Activated T-helper 2 cell treated with anti-CD3 and anti-CD28 coated beads, Interferon-gamma antibody, Interleukin-2, Interleukin-4, amounts not matched to agents 10 μg/mL and 5 μg/mL and 100 μg/mL, durations not matched to agents 14 hours and 24 hours and 36 hours (primary cell): ENCODE measurements at regions not wholly inside any gene's neighbourhood (a gene's known extent, or its start where the extent isn't known, plus 50 kb on each side); places are given as distances from the start of the nearest gene placed in this dataset.

Experiments
- DNase-seq: peaks from one replicate; pipeline ENCODE4 v3.0.0; 2021; ENCODE audit warnings: low spot score
- H3K27ac Mint-ChIP-seq: one replicate; pipeline ENCODE4 v1.8.0; 2021; ENCODE audit warnings: mixed read lengths
- H3K27me3 Mint-ChIP-seq: one replicate; pipeline ENCODE4 v1.8.0; 2021; ENCODE audit warnings: low read depth, mixed read lengths
- H3K36me3 Mint-ChIP-seq: one replicate; pipeline ENCODE4 v1.8.0; 2021; ENCODE audit warnings: low read depth, mixed read lengths
- H3K4me1 Mint-ChIP-seq: one replicate; pipeline ENCODE4 v1.8.0; 2021; ENCODE audit warnings: low read depth, mixed read lengths
- H3K4me3 Mint-ChIP-seq: one replicate; pipeline ENCODE4 v1.8.0; 2021; ENCODE audit warnings: low read depth, mild to moderate bottlenecking, moderate library complexity, mixed read lengths
- H3K9me3 Mint-ChIP-seq: one replicate; pipeline ENCODE4 v1.8.0; 2021; ENCODE audit warnings: mixed read lengths
- intact Hi-C: fragments of 100-400 bp; cut with micrococcal nuclease; formaldehyde crosslinking; loops from one replicate; pipeline ENCODE4 v1.15.1; 2023

DNA sequence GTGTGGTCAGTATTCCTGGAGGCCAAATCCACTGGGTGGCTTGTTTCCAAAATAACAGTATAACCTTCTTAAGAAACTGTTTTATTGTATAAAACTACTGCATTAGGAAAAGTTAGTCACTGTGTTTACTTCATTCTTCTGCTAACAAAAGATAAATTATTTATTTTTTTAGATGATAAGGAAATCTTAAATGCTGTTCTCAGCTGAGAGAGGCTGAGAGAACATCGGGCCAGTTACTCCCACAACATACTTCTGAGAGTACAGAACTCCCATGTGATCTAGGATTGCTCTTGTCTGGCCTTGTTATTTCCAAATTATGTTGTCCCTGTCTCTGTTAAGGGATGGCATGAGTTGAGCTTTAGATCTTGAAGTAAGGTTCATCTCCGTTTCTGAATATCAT, 96.7 kb upstream of the CXADR start:
- Mint-ChIP-seq H3K27me3 (no peaks in the 10 kb centered on the region), H3K27ac (no peak overlapping the region), H3K36me3 (no peaks in the 10 kb centered on the region), H3K4me1 (no peaks in the 10 kb centered on the region), H3K4me3 (no peak overlapping the region), H3K9me3 (no peaks in the 10 kb centered on the region)
- DNase-seq, result no peak
- intact Hi-C loops, result no loop called here

- intact Hi-C loops, result no loop called here
- no peak overlapping the region for H3K27ac Mint-ChIP-seq
- H3K4me1 Mint-ChIP-seq, result no peaks in the 10 kb centered on the region
- no peaks in the 10 kb centered on the region for H3K36me3 Mint-ChIP-seq
- no peaks in the 10 kb centered on the region for H3K9me3 Mint-ChIP-seq
- no peak overlapping the region for H3K4me3 Mint-ChIP-seq
- no peak for DNase-seq
- H3K27me3 Mint-ChIP-seq, result no peaks in the 10 kb centered on the region
These were observed 89.9 kb upstream of the CXADR start for GRCh38 chr21:17422931-17423330.

DNA sequence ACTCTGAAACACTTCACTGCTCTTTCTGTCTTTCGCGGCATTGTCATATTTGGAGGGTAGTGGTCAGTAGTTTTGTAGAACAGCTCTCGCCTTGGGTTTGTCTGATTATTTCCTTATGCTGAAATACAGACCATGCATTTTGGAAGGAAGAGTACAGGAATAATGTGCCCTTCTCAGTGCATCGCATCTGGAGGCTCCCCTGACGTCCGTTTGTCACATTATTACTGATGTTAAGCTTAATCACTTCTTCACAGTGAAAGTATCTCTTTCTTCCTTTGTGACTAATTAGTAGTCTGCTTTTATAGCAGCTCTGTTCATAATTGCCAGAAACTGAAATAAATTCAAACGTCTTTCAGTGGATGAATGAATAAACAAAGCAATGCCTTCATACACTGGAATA, 85.7 kb upstream of the CXADR start:
- H3K4me3 Mint-ChIP-seq, result no peak overlapping the region
- intact Hi-C loops, result no loop called here
- no peak overlapping the region for H3K27ac Mint-ChIP-seq
- no peaks in the 10 kb centered on the region for H3K36me3 Mint-ChIP-seq
- no peaks in the 10 kb centered on the region for H3K27me3 Mint-ChIP-seq
- DNase-seq, result no peak
- no peaks in the 10 kb centered on the region for H3K9me3 Mint-ChIP-seq
- no peaks in the 10 kb centered on the region for H3K4me1 Mint-ChIP-seq

- H3K4me1 Mint-ChIP-seq, result no peaks in the 10 kb centered on the region
- DNase-seq, result no peak
- no peak overlapping the region for H3K27ac Mint-ChIP-seq
- intact Hi-C loops, result no loop called here
- H3K9me3 Mint-ChIP-seq, result no peaks in the 10 kb centered on the region
- H3K36me3 Mint-ChIP-seq, result no peaks in the 10 kb centered on the region
- H3K27me3 Mint-ChIP-seq, result no peaks in the 10 kb centered on the region
- H3K4me3 Mint-ChIP-seq, result no peak overlapping the region
These were observed 84.9 kb upstream of the CXADR start for GRCh38 chr21:17427831-17428483.

DNA sequence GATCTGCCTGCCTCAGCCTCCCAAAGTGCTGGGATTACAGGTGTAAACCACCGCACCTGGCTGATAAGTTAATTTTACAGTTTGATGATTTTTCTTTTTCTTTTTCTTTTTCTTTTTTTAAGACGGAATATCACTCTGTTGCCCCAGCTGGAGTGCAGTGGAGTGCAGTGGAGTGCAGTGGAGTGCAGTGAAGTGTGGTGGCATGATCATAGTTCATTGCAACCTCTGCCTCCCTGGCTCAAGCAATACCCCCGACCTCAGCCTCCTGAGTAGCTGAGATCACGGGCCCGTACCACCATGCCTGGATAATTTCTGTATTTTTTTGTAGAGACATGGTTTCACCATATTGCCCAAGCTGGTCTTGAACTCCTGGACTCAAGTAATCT, 84.4 kb upstream of the CXADR start:
- intact Hi-C loops, result no loop called here
- H3K27me3 Mint-ChIP-seq, result no peaks in the 10 kb centered on the region
- H3K9me3 Mint-ChIP-seq, result no peaks in the 10 kb centered on the region
- no peaks in the 10 kb centered on the region for H3K4me1 Mint-ChIP-seq
- H3K27ac Mint-ChIP-seq, result no peak overlapping the region
- no peak for DNase-seq
- H3K36me3 Mint-ChIP-seq, result no peaks in the 10 kb centered on the region
- H3K4me3 Mint-ChIP-seq, result no peak overlapping the region

- no peak overlapping the region for H3K4me3 Mint-ChIP-seq
- intact Hi-C loops, result no loop called here
- no peaks in the 10 kb centered on the region for H3K27me3 Mint-ChIP-seq
- no peak overlapping the region for H3K27ac Mint-ChIP-seq
- H3K9me3 Mint-ChIP-seq, result no peaks in the 10 kb centered on the region
- DNase-seq, result no peak
- H3K36me3 Mint-ChIP-seq, result no peaks in the 10 kb centered on the region
- H3K4me1 Mint-ChIP-seq, result no peaks in the 10 kb centered on the region
These were observed 83.9 kb upstream of the CXADR start for GRCh38 chr21:17428980-17429379.

DNA sequence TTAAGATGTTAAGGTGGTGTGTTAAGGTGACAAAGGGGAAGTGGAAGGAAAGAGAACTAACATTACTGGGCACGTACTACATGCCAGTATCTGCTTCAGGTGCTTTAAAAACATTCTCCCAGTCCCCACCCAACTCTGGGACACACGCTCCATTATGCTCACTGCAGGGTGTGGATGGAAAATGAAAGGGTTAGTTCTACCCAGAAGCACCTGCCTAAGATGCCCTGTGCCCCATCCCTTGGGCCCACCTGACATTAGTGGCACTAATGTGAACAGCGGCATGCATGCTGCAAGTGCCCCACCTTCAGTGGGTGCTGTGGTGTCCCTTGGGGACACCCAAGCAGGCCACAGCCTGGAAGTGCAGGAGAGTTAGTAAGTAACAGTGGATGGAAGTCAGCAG, 82.9 kb upstream of the CXADR start:
- intact Hi-C loops, result no loop called here
- DNase-seq, result no peak
- Mint-ChIP-seq H3K9me3 (no peaks in the 10 kb centered on the region), H3K36me3 (no peaks in the 10 kb centered on the region), H3K27ac (no peak overlapping the region), H3K4me1 (no peaks in the 10 kb centered on the region), H3K27me3 (no peaks in the 10 kb centered on the region), H3K4me3 (no peak overlapping the region)

DNA sequence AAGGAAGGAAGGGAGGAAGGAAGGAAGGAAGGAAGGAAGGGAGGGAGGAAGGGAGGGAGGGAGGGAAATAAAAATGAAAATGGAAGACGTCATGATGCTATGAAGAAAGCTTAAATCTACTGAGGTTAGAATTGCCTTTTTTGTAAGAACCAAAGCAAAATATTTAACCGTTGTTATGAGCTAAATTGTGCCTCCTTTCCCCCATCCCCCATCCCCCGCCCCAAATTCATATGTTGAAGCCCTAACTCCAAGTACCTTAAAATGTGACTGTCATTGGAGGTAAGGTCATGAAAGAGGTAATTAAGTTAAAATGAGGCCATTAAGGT, 80.1 kb upstream of the CXADR start:
- no peak overlapping the region for H3K27ac Mint-ChIP-seq
- no peaks in the 10 kb centered on the region for H3K9me3 Mint-ChIP-seq
- H3K4me1 Mint-ChIP-seq, result no peaks in the 10 kb centered on the region
- intact Hi-C loops, result no loop called here
- H3K4me3 Mint-ChIP-seq, result no peak overlapping the region
- no peaks in the 10 kb centered on the region for H3K36me3 Mint-ChIP-seq
- no peak for DNase-seq
- peaks cover 2% of the 10 kb centered on the region for H3K27me3 Mint-ChIP-seq

DNA sequence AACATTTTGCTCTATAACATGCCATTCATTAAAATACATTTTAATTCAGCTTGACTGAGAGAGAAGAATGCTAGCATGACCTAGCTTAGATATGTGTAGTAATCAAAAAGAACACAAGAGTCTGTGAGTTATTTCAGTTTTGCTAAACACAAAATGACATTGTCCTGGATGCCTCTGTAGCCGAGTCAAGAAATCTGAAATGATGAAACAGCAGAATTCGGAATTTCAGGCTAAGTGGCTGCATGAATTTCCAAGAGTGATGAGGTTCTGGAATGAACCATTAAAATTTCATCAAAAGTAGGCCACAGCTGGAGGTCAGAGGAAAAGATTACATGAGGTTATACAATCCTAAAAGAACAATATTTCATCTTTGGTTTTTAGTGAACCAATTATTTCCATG, 79.1 kb upstream of the CXADR start:
- no peaks in the 10 kb centered on the region for H3K9me3 Mint-ChIP-seq
- no peaks in the 10 kb centered on the region for H3K4me1 Mint-ChIP-seq
- H3K27me3 Mint-ChIP-seq, result peaks cover 10% of the 10 kb centered on the region
- no peaks in the 10 kb centered on the region for H3K36me3 Mint-ChIP-seq
- DNase-seq, result no peak
- H3K27ac Mint-ChIP-seq, result no peak overlapping the region
- intact Hi-C loops, result no loop called here
- H3K4me3 Mint-ChIP-seq, result no peak overlapping the region

DNA sequence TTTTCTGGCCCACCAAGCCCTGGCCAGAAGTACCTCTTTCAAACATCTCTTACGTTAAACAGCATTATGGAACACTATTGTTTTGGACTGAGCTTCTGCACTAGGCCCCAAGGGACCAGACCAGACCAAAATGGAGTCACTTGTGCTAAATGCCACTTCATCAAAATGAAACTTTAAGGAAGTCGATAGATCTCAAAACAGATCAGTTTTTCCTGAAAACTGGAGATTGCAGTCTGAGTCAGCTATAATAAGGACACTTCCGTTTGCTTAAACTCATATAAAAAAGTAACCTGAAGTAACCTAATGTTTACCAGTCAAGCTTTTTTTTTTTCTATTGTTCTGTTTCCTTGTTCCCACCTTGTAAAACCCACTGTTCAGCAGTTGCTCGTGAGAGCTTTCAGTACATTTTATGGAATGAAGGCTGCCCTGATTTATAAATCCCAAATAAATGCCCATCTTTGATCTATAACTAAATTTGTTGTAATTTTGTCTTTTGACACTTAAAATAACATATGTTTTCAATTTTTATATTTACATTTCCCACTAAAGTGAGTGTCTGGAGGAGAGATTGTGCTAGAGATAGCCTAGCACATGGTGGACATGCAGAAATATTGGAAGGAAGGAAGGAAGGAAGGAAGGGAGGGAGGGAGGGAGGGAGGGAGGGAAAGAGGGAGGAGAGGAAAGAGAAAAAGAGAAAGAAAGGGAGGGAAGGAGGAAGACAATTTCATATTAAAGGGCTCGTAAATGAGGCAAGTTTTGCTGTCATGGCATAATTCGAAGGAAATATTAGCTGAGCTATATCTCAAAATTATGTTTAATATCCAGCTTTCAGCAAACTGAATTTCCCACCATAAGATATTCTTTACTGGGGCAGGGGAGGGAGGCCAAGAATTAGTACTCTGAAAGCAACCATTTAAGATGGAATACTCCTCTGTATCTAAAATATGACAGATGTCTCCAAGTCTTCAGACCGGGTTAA, 77.0 kb upstream of the CXADR start:
- Mint-ChIP-seq H3K36me3 (no peaks in the 10 kb centered on the region), H3K27ac (no peak overlapping the region), H3K9me3 (no peaks in the 10 kb centered on the region), H3K4me1 (no peaks in the 10 kb centered on the region), H3K27me3 (peaks cover 16% of the 10 kb centered on the region), H3K4me3 (no peak overlapping the region)
- DNase-seq, result no peak
- intact Hi-C loops, result no loop called here

DNA sequence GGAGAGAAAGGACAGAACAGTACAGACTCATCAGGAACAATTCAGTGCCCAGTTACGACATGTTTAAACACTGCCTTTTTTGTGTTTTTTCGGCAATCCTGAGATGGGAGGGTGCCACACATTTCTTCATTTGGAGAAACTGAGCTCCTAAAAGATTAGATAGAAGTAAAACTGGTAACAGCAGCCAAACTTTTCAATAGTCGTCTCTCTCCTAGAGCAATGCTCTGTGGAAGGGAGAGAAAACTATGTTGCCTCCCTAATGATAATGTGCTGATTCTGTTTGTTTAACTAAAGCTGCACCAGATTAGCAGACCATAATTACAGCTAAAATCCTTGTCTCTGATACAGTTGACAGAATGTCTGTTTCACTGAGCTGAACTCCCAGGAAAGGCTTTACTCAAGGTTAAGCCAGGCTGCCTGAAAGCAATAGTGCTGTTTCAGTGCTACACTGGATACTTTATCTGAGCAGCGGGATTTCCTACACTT, 76.2 kb upstream of the CXADR start:
- no peaks in the 10 kb centered on the region for H3K4me1 Mint-ChIP-seq
- no peaks in the 10 kb centered on the region for H3K9me3 Mint-ChIP-seq
- intact Hi-C loops, result no loop called here
- DNase-seq, result no peak
- H3K27ac Mint-ChIP-seq, result no peak overlapping the region
- no peak overlapping the region for H3K4me3 Mint-ChIP-seq
- no peaks in the 10 kb centered on the region for H3K36me3 Mint-ChIP-seq
- peaks cover 20% of the 10 kb centered on the region for H3K27me3 Mint-ChIP-seq

GRCh38 chr21:17438635-17439034, 74.2 kb upstream of the CXADR start:
- no peak overlapping the region for H3K4me3 Mint-ChIP-seq
- no peaks in the 10 kb centered on the region for H3K36me3 Mint-ChIP-seq
- intact Hi-C loops, result no loop called here
- H3K9me3 Mint-ChIP-seq, result no peaks in the 10 kb centered on the region
- H3K4me1 Mint-ChIP-seq, result no peaks in the 10 kb centered on the region
- H3K27ac Mint-ChIP-seq, result no peak overlapping the region
- DNase-seq, result no peak
- peaks cover 26% of the 10 kb centered on the region for H3K27me3 Mint-ChIP-seq

DNA sequence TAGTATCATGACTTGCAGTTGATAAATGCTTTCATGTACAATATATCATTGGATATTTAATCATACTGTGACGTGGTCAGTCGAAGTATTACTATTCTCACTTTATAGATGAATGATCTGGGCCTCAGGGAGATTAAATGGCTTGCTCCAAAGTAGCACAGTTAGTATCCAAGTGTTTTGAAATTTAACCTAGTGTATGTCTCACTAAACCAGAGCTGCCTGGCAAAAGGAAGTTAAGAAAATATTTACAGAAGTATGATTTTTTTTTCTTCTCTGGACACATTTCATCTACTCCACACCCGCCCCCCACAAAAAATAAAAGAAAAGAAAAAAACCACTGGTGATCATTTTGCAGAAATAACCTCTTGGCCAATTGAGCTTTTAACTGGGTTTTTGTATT, 71.9 kb upstream of the CXADR start:
- H3K27ac Mint-ChIP-seq, result no peak overlapping the region

More for the DNA sequence above, 71.9 kb upstream of the CXADR start:
- Mint-ChIP-seq H3K36me3 (no peaks in the 10 kb centered on the region), H3K4me3 (no peak overlapping the region), H3K4me1 (no peaks in the 10 kb centered on the region), H3K9me3 (no peaks in the 10 kb centered on the region), H3K27me3 (peaks cover 26% of the 10 kb centered on the region)
- intact Hi-C loops, result no loop called here
- no peak for DNase-seq
